ENCODE measurements at regions not wholly inside any gene's neighbourhood (a gene's known extent, or its start where the extent isn't known, plus 50 kb on each side); places are given as distances from the start of the nearest gene placed in this dataset.

DNA sequence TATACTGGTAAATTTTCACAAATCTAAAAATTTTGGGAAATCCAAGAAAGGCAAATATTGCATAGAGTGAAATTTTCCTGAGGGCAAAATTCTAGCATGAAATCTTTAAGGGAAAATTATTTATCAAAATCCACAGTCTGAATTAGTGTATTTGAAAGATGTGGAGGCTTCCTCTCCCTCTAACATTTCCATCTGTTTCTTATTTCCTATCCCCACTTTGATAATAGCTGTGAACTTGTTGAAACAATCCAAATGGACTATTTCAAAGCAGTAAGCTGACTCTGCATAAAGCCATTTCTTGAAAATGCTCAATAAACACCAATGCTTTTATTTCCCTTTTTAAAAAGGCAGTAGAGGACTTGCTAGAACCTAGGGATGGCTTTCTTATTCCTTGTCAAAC lies 107.3 kb upstream of the PABPC4L start:
- TF ChIP-seq POLR2AphosphoS5 (IDR thresholded peaks at IDR 0.05; ENCODE audit: borderline replicate concordance, low read depth, low read length) (peak; percentile 70; the same call in 1 of the 2 replicates), EZH2 (IDR thresholded peaks at IDR 0.05) (no peak)

All from SK-N-MC (cell line).